Stimulated activated effector memory CD8-positive, alpha-beta T cell treated with anti-CD3 and anti-CD28 coated beads, Interleukin-12 subunit alpha, Interleukin-12 subunit beta, amount 100 ng/mL, for 72 hours (primary cell): ENCODE measurements at regions not wholly inside any gene's neighbourhood (a gene's known extent, or its start where the extent isn't known, plus 50 kb on each side); places are given as distances from the start of the nearest gene placed in this dataset.

Experiments used
- ATAC-seq: fragments of 150-1000 bp; cut with Tn5 transposase; 2 replicates; pipeline ENCODE4 v1.10.0; 2021
- DNase-seq, 2 donors: peaks; one replicate each; pipeline ENCODE4 v3.0.0; 2021 to 2022; ENCODE audit warnings: low spot score in 2 of 2
- H3K27ac Mint-ChIP-seq: one replicate; pipeline ENCODE4 v1.8.0; 2022; ENCODE audit warnings: mild to moderate bottlenecking, mixed read lengths
- H3K36me3 Mint-ChIP-seq: one replicate; pipeline ENCODE4 v1.8.0; 2022; ENCODE audit warnings: mild to moderate bottlenecking, mixed read lengths
- H3K4me1 Mint-ChIP-seq: one replicate; pipeline ENCODE4 v1.8.0; 2022; ENCODE audit warnings: mixed read lengths
- H3K4me3 Mint-ChIP-seq: one replicate; pipeline ENCODE4 v1.8.0; 2022; ENCODE audit warnings: mild to moderate bottlenecking, mixed read lengths
- H3K9me3 Mint-ChIP-seq: one replicate; pipeline ENCODE4 v1.8.0; 2022; ENCODE audit warnings: mixed read lengths

DNA sequence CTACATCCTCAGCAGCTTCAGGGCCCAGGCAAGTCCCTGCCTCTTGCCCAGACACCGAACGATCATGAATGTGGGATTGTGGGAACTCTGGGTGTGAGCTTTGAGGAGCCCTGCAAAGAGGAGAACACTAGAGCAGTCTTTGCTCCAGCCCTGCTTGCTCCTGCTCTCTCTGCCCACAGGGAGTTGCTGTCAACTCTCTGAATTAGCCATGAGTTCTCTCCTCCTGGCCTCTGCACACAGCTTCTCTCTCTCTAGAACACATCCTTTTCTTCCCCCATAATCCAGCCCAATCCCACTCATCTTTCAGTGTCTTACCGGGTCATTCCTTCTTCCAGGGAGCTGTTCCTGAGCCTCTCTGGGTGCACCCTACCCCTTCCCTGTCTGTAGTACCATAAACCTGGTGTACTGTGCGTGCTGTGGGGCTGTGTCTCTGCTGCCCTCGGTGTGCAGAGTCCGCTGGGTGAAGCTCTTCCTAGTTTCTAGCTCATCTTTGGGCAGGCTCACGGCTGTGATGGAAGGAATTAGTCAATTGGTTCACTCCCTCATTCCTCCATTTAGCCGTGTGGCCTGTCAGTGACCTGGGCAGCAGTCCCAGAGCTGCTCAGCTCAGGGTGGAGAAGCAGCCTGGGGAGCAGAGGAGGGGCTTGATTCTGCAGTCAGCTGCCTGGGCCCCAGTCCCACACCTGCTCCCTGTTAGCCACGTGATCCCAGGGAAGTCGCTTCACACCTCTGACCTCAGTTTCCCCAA lies 132.9 kb upstream of the HDAC4 start:
- no peaks in the 10 kb centered on the region for H3K9me3 Mint-ChIP-seq

DNA sequence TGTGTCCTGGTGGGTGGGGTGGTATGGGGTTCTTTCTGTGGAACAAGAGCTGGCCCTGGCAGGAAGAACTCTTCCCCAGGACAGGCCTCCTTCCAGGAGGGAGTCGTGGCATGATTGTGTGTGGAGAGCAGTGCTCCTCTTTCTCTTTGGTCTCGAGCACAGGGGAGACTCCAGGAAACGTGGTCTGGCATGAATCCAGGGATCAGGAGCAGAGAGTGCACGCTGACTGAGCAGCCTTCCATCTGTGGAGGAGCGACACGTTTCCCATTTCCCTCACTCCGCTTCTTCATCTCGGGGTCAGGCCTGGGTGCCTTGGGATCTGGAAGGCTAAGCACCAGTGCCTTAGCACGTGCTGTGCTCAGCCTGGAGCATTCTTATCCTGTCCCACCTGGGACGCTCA lies 132.0 kb upstream of the HDAC4 start:
- Mint-ChIP-seq H3K9me3 (no peaks in the 10 kb centered on the region), H3K36me3 (no peaks in the 10 kb centered on the region), H3K4me3 (no peak overlapping the region), H3K4me1 (peaks cover 7% of the 10 kb centered on the region), H3K27ac (no peak overlapping the region)
- no peak for DNase-seq
- ATAC-seq: no peak

More for the DNA sequence above, 132.9 kb upstream of the HDAC4 start:
- no peak overlapping the region for H3K27ac Mint-ChIP-seq
- H3K4me1 Mint-ChIP-seq: peaks cover 7% of the 10 kb centered on the region
- ATAC-seq (no peak), DNase-seq (no peak)
- H3K4me3 Mint-ChIP-seq: no peak overlapping the region
- H3K36me3 Mint-ChIP-seq: no peaks in the 10 kb centered on the region

DNA sequence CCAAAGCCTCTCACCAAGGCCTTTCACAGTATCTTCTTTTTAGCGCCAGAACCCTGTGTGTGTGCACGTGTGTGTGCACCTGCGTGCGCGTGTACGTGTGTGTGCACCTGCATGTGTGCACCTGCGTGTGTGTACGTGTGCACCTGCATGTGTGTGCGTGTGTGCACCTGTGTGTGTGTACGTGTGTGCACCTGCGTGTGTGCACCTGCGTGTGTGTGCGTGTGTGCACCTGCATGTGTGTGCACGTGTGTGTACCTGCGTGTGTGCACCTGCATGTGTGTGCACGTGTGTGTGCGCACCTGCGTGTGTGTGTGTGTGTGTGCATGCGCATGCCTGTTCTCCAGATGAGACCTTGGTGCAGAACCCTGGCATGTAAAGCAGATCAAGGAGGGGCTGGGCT lies 131.4 kb upstream of the HDAC4 start:
- no peak for ATAC-seq

DNA sequence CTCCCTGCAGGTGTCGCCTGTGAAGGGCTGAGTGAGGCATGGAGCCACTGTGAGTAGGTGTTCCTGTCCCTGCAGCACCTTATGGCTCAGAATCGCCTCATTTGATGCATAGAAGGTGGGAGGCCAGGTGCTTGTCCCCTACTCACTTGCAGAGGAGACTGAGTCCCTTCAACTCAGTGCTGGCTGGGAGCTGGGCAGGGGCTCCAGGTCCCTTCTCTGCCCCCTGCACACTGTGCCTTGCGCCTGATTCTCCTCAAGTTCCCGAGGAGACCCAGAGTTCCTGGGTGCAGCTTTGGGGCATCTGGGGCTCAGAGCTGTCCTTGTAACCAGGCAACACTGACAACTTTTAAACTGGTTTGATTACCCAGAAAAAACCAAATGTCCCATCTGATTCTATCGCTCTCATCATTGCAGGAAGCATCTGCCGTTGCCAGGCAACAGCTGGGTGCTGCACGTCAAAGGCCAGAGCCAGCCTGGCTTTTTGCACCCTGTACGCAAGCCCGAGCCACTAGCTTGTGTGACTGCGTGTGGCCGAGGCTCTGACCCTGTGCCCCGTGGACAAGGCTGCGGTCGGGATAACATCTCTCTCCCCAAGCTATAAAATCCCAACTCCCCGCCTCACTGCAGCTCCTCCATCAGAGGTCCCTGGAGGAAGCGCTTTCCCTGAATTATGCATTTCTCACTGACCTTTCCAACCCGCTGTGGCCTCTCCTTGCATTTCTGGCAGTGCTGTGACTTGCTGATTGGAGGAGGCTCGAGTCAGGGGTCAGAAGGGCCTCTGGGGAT lies 130.8 kb upstream of the HDAC4 start:
- peaks cover 7% of the 10 kb centered on the region for H3K4me1 Mint-ChIP-seq
- H3K4me3 Mint-ChIP-seq: no peak overlapping the region
- H3K9me3 Mint-ChIP-seq: no peaks in the 10 kb centered on the region
- ATAC-seq (no peak), DNase-seq (no peak)
- no peak overlapping the region for H3K27ac Mint-ChIP-seq
- no peaks in the 10 kb centered on the region for H3K36me3 Mint-ChIP-seq

More for the DNA sequence above, 131.4 kb upstream of the HDAC4 start:
- Mint-ChIP-seq H3K27ac (no peak overlapping the region), H3K36me3 (no peaks in the 10 kb centered on the region), H3K4me1 (peaks cover 7% of the 10 kb centered on the region), H3K9me3 (no peaks in the 10 kb centered on the region), H3K4me3 (no peak overlapping the region)
- no peak for DNase-seq

DNA sequence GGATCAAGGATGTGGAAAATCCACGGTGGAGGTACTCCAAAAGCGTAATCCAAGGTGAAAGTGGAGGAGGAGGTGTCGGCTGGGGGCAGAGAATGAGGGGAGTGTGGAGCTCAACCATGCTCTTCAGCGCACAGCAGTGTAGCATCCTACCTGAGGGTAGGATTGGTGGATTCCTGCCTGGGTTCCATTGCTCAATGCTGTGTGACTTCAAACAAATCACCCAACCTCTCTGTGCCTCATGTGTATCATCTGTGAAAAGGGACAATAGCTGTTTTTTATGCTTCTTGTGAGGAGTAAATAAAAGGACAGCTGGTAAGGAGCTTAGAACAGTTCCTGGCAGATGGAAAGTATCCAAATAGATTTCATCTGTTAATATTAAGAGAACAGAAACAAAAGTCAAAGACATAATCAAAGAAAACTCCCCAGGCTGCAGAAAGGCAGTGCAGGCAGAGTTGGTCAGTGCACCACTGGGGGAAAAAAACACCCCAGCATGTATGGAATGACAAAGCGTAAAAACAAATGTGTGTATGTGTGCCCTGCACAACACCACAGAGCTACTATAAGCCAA lies 130.0 kb upstream of the HDAC4 start:
- no peak overlapping the region for H3K4me3 Mint-ChIP-seq
- no peaks in the 10 kb centered on the region for H3K9me3 Mint-ChIP-seq
- no peak overlapping the region for H3K27ac Mint-ChIP-seq
- no peaks in the 10 kb centered on the region for H3K36me3 Mint-ChIP-seq
- DNase-seq (no peak), ATAC-seq (no peak)
- H3K4me1 Mint-ChIP-seq: peaks cover 7% of the 10 kb centered on the region

DNA sequence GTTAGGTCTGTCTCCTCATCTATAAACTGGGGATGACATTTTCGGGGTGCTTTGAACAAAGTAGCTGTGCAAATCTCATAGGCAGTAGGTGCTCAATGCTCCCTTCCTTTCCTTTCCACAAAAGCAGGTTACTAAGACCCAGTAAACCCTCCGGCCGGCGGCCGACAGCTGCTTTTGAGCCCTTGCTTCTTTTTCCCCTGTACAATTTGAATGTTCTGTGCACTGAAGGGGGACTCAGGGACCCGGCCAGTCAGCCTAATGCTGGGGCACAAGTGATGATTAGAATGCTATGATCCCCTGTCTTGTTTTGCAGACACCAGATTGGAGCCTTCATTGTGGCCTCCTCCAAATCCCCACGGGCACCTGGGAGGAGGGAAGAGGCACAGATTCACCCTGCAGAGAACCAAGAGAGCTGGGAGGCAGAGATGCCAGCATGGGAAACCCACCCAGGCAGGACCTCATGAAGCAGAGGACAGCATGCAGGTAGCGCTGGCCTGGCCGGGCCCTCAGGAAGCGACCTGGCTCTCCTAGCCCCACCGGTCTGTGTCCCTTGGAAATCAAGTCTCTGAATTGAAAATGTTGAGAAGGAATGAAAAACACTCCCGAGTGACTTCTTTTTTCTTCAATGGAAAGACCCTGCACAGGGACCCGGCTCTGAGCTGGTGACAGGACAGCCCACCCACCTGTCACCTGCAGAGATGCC lies 128.6 kb upstream of the HDAC4 start:
- no peak overlapping the region for H3K4me3 Mint-ChIP-seq
- H3K27ac Mint-ChIP-seq: no peak overlapping the region
- H3K9me3 Mint-ChIP-seq: no peaks in the 10 kb centered on the region
- DNase-seq (no peak), ATAC-seq (no peak)
- H3K36me3 Mint-ChIP-seq: no peaks in the 10 kb centered on the region
- peaks cover 7% of the 10 kb centered on the region for H3K4me1 Mint-ChIP-seq

DNA sequence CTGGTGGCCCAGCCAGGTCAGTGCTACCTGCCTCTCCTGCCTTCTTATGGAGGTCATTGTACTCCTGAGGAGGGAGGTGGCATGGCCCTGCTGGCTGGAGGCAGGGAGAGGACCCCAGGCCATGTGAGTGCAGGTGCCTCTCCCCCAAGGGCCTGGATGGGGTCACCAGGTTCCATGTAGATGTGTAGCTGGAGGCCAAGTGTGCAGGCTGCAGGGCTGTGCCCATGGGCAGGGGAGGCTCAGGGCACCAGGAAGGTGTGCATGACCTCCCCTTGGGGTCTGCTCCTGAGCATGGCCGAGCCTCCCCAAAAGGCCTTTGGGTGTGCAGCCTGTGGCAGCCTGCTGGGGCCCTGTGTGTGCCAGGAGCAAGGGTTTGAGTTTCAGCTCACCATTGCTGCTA lies 128.1 kb upstream of the HDAC4 start:
- ATAC-seq (no peak), DNase-seq (no peak)
- H3K36me3 Mint-ChIP-seq: no peaks in the 10 kb centered on the region
- no peaks in the 10 kb centered on the region for H3K9me3 Mint-ChIP-seq
- peaks cover 7% of the 10 kb centered on the region for H3K4me1 Mint-ChIP-seq
- no peak overlapping the region for H3K4me3 Mint-ChIP-seq
- H3K27ac Mint-ChIP-seq: no peak overlapping the region

DNA sequence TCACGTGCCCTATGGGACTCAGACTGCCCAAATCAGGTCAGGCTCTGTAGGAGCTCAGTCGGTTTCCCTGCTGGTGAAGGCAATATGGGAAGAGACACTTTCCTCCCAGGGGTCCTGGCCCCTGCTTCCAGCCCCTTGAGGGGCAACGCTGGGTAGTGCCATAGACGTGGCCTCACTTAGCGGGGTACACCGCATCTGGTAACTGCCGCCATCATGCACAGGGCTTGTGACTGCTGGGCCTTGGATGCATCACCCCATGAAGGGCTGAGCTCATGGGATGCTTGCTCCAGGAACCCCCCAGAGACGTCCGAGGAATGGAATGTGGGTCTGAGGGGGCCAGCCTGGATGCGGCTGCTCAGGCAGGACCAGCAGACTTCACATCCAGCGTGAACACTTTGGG lies 127.3 kb upstream of the HDAC4 start:
- Mint-ChIP-seq H3K4me1 (peaks cover 7% of the 10 kb centered on the region), H3K4me3 (no peak overlapping the region), H3K36me3 (no peaks in the 10 kb centered on the region), H3K9me3 (no peaks in the 10 kb centered on the region), H3K27ac (no peak overlapping the region)
- ATAC-seq: no peak
- DNase-seq: no peak

DNA sequence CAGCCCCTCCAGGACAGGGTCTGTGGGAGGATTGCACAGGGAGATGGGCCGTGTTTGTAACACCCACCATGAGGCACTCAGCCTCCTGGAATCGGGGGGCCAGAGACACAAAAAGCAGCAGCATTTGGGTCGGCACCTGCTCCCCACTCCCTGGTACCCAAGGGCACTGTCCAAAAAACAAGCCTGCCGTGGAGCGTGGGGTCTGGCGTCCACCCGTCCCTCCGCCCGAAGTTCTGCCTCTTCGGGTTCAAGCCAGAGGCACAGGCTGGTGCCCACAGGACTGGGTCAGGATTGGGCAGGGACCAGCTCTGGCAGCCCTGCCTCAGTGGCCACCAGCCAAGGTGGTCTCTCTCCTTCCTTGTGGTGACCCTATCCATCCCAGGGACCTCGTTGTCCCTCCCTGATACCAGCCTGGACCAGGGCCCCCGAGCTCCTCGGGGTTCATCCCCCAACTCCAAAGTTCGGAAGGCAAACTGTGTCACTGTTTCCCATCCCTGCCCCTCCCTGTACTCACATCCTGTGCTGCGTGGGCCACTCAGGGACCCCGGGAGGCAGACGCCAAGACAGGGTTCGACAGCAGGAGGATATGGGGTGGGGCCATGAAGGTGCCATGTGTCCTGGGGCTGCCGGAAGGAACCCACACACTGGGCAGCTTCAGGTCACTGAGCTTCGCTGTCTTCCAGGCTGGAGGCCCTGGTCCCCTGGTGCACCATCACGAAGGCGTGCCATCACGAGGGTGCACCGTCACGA lies 126.0 kb upstream of the HDAC4 start:
- no peak for DNase-seq
- no peak for ATAC-seq
- Mint-ChIP-seq H3K4me3 (no peak overlapping the region), H3K9me3 (no peaks in the 10 kb centered on the region), H3K27ac (no peak overlapping the region), H3K4me1 (no peaks in the 10 kb centered on the region), H3K36me3 (no peaks in the 10 kb centered on the region)

DNA sequence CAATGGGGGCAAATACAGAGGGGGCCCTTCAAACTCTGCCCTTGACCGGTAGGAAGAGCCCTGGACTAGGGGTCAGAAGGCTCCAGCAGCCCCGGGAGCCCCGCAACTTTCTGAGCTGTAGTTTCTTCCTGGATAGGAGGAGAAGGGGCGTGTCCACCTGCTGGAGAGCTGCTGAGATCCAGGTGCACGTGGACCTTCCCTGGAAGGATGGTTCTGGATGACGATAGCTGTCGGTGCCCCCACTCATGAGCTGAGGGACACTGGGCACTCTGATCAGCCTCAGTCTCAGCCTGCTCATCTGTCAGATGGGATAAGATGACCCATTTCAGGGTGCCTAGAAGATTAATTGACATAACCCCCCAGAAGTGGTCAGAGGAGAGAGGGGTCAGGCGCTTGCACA lies 125.2 kb upstream of the HDAC4 start:
- no peaks in the 10 kb centered on the region for H3K4me1 Mint-ChIP-seq
- no peaks in the 10 kb centered on the region for H3K9me3 Mint-ChIP-seq
- H3K4me3 Mint-ChIP-seq: no peak overlapping the region
- DNase-seq: no peak
- H3K27ac Mint-ChIP-seq: no peak overlapping the region
- ATAC-seq: no peak
- no peaks in the 10 kb centered on the region for H3K36me3 Mint-ChIP-seq

DNA sequence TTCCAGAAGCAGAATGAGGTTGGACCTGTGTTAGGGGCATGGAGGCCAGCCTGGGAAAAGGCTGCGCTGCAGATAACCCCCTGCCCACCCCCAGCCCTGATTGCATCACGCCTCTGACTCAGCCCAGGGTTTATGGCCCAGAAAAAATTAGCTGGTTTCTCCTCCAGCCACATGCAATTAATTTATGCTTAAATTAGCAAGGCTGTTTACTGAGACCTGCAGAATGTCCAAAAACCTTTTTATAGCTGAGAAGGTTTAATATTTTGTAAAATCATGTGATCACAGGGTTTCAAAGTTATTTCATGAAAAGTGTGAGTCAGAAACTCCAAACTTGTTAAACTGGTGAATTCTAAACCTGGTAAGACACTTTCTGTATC lies 123.1 kb upstream of the HDAC4 start:
- Mint-ChIP-seq H3K4me3 (no peak overlapping the region), H3K36me3 (no peaks in the 10 kb centered on the region), H3K4me1 (no peaks in the 10 kb centered on the region), H3K27ac (no peak overlapping the region), H3K9me3 (no peaks in the 10 kb centered on the region)
- DNase-seq (no peak), ATAC-seq (no peak)

DNA sequence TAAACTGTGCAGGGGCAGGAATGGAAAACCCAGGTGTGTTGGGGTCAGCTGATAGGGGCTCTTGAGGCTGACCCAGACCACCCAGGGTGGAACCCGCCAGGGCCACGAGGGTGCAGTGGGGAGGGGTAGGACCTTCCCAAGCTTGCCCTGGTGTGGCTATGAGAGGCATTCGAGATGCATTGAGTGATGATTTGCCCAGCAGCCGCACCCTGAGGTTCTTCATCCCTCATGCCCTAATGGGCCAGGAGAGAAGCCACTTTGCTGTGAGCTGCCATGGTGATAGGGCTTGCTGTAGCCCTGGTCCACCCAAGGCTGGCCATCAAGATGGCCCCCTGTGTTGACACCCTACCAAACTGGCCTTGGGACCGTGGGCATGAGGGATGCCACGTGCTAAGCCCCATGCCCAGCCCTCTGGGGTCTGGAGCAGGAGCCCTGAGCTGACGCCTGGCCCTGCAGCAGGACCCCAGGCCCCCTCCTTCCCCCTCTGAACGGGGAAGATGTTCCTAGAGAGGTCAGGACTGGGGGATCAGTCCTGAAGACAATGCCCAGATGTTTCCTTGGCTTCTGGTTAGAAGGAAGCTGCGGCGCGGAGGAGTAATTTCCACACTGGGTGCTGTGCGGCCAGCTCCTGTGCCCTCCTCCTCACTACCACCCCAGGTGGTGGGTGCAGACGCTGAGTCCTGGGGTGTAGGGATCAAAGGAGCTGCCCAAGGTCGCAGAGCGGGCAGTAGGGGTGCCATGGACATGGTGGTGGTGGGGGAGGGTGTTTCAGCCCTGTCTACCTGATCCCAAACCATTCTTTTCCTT lies 122.5 kb upstream of the HDAC4 start:
- Mint-ChIP-seq H3K27ac (no peak overlapping the region), H3K4me1 (no peaks in the 10 kb centered on the region), H3K4me3 (no peak overlapping the region), H3K36me3 (no peaks in the 10 kb centered on the region), H3K9me3 (no peaks in the 10 kb centered on the region)
- DNase-seq (no peak), ATAC-seq (no peak)

DNA sequence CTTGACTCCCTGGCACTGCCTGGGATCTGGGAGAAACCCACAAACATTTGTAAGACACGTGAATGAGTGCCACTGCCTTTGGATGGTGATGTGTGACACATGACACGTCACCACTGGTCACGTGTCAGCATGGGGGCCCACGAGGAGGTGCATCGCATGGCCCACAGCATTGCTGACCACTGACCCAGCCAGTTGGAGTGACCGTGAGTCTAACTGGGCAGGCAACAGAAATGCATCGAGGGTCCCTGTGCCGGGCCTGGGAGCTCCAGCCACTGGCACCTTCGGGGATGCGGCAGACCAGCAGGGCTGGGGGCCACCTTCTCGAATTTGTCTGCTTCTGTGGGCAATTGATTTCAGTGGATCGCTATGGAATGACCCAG lies 121.9 kb upstream of the HDAC4 start:
- no peaks in the 10 kb centered on the region for H3K9me3 Mint-ChIP-seq
- no peaks in the 10 kb centered on the region for H3K4me1 Mint-ChIP-seq
- H3K27ac Mint-ChIP-seq: no peak overlapping the region
- ATAC-seq (no peak), DNase-seq (no peak)
- H3K36me3 Mint-ChIP-seq: no peaks in the 10 kb centered on the region
- H3K4me3 Mint-ChIP-seq: no peak overlapping the region

DNA sequence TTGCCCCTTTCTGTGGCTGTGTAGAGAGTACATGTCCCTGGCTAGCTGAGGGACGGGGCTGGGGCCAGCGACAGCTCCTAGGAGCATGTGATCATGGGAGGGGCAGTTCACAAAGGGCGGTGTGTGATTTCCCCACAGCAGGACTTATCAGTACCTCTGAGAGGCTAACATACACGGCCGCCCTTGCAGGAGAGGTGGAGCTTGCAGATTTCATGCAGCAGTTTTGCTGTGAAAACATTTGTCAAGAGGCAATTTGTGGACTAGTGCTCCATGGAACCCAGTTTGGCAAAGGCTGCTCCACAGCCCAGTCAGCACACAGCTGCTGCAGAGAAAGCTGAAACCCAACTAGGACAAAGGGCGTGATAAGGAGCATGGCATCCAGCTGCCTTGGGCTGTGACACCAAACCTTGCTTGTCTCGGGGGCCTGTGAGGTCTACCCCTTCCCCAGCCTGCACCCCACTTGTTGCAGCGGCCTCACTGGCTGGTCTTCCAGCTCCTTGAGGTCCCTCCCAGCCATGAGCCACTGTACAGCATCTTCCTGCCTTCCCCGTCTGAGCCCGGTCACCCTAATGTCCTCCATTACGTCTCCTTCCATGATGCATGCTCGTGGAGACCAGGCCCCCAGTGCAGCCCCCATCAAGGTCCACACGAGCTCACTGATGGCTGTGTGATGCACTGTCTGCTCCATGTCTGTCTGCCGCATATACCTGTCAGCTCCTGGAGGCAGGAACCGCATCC lies 121.4 kb upstream of the HDAC4 start:
- no peaks in the 10 kb centered on the region for H3K9me3 Mint-ChIP-seq
- H3K27ac Mint-ChIP-seq: no peak overlapping the region
- ATAC-seq: no peak
- no peak for DNase-seq
- H3K4me1 Mint-ChIP-seq: no peaks in the 10 kb centered on the region
- no peaks in the 10 kb centered on the region for H3K36me3 Mint-ChIP-seq
- no peak overlapping the region for H3K4me3 Mint-ChIP-seq
